ENCODE measurements at regions not wholly inside any gene's neighbourhood (a gene's known extent, or its start where the extent isn't known, plus 50 kb on each side); places are given as distances from the start of the nearest gene placed in this dataset.
A peak's percentile ranks its signal among the peaks of the same experiment; 100 is the strongest.

- Histone ChIP-seq H3K36me3 (ENCODE audit: control insufficient read depth, insufficient read depth, low read length) (no peaks in the 10 kb centered on the region), H3K4me1 (ENCODE audit: control insufficient read depth, insufficient read depth, low read length) (peaks cover 8% of the 10 kb centered on the region), H3K9me3 (ENCODE audit: control insufficient read depth, low read depth, low read length) (peaks cover 3% of the 10 kb centered on the region), H3K27ac (ENCODE audit: low read length) (peak overlapping the region; percentile 82), H3K4me3 (ENCODE audit: low read length) (no peak overlapping the region), H3K27me3 (ENCODE audit: control insufficient read depth, insufficient read depth, low read length) (no peaks in the 10 kb centered on the region)
- 20% methylated on average over 1 of the region's 1 CpG for WGBS (ENCODE audit: insufficient coverage, low lambda C conversion rate)
- DNase-seq, result peak; percentile 68 to 85
Measured at GRCh38 chr5:125169396-125169795, 423.0 kb upstream of the ZNF608 start.

GRCh38 chr5:125171641-125172040 is 425.2 kb upstream of the ZNF608 start:
- no peak overlapping the region for H3K27ac ChIP-seq (ENCODE audit: low read length)
- peaks cover 3% of the 10 kb centered on the region for H3K9me3 ChIP-seq (ENCODE audit: control insufficient read depth, low read depth, low read length)
- DNase-seq, result no peak
- H3K36me3 ChIP-seq (ENCODE audit: control insufficient read depth, insufficient read depth, low read length), result no peaks in the 10 kb centered on the region
- peaks cover 8% of the 10 kb centered on the region for H3K4me1 ChIP-seq (ENCODE audit: control insufficient read depth, insufficient read depth, low read length)
- H3K4me3 ChIP-seq (ENCODE audit: low read length), result no peak overlapping the region
- WGBS (ENCODE audit: insufficient coverage, low lambda C conversion rate), result 60% methylated on average over 1 of the region's 1 CpG
- H3K27me3 ChIP-seq (ENCODE audit: control insufficient read depth, insufficient read depth, low read length), result no peaks in the 10 kb centered on the region

DNA sequence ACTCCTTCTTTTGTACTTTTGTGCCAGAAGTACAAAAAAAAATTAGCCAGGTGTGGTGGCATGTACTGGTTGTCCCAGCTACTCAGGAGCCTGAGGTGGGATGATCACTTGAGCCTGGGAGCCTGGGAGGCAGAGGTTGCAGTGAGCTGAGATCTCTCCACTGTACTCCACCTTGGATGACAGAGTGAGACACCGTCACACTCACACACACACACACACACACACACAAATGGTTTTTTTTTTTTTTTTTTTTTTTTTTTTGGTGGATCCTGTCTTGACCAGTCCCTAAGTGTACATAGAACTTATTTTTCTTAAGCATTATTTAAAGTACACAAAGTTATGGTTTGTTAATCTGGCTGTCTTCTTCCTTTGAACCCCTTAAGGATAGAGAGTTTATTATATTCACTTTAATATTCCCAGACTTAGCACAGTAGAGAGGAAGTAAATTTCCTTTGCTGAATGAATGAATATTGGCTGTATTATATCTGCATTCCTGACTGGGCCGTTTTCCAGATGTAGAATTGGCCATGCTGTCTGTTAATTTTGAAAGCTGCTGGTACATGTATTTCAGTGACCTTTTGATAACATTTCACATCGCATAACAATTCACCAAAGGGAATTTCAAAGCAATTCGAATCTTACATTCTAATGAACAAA is 429.0 kb upstream of the ZNF608 start:
- no peaks in the 10 kb centered on the region for H3K36me3 ChIP-seq (ENCODE audit: control insufficient read depth, insufficient read depth, low read length)
- peak in 1 of 2 donors; percentile 15 for DNase-seq
- no peak overlapping the region for H3K4me3 ChIP-seq (ENCODE audit: low read length)
- no peak overlapping the region for H3K27ac ChIP-seq (ENCODE audit: low read length)
- H3K4me1 ChIP-seq (ENCODE audit: control insufficient read depth, insufficient read depth, low read length), result no peaks in the 10 kb centered on the region
- H3K9me3 ChIP-seq (ENCODE audit: control insufficient read depth, low read depth, low read length), result no peaks in the 10 kb centered on the region
- WGBS (ENCODE audit: insufficient coverage, low lambda C conversion rate), result 80% methylated on average over 1 of the region's 4 CpGs
- H3K27me3 ChIP-seq (ENCODE audit: control insufficient read depth, insufficient read depth, low read length), result no peaks in the 10 kb centered on the region

DNA sequence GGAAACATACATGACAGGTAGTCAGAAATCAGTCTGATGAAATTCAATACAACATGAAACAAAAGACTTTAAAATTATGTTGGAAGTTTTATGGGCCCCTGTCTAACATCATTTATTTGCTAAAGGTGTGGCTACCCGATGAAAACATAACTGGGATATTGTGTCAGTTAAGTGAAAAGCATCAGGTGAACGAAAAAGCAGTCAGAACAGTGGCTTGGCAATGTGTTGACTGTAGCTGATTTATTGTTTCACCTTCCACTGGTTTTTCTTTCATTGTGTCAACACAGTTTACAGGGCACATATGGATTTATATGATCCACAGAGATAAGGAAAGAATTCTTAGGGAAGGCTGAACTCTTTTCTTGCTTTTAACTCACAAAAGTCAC is 429.6 kb upstream of the ZNF608 start:
- WGBS (ENCODE audit: insufficient coverage, low lambda C conversion rate), result 40% methylated on average over 1 of the region's 2 CpGs
- H3K9me3 ChIP-seq (ENCODE audit: control insufficient read depth, low read depth, low read length), result no peaks in the 10 kb centered on the region
- H3K27ac ChIP-seq (ENCODE audit: low read length), result no peak overlapping the region
- no peak overlapping the region for H3K4me3 ChIP-seq (ENCODE audit: low read length)
- no peaks in the 10 kb centered on the region for H3K4me1 ChIP-seq (ENCODE audit: control insufficient read depth, insufficient read depth, low read length)
- H3K27me3 ChIP-seq (ENCODE audit: control insufficient read depth, insufficient read depth, low read length), result no peaks in the 10 kb centered on the region
- H3K36me3 ChIP-seq (ENCODE audit: control insufficient read depth, insufficient read depth, low read length), result no peaks in the 10 kb centered on the region
- peak in 1 of 2 donors; percentile 48 for DNase-seq

GRCh38 chr5:125177340-125177739 is 430.9 kb upstream of the ZNF608 start:
- no peak overlapping the region for H3K27ac ChIP-seq (ENCODE audit: low read length)
- no peaks in the 10 kb centered on the region for H3K27me3 ChIP-seq (ENCODE audit: control insufficient read depth, insufficient read depth, low read length)
- H3K4me3 ChIP-seq (ENCODE audit: low read length), result no peak overlapping the region
- H3K4me1 ChIP-seq (ENCODE audit: control insufficient read depth, insufficient read depth, low read length), result no peaks in the 10 kb centered on the region
- no peaks in the 10 kb centered on the region for H3K36me3 ChIP-seq (ENCODE audit: control insufficient read depth, insufficient read depth, low read length)
- DNase-seq, result no peak
- H3K9me3 ChIP-seq (ENCODE audit: control insufficient read depth, low read depth, low read length), result no peaks in the 10 kb centered on the region
- 100% methylated on average over 2 of the region's 4 CpGs for WGBS (ENCODE audit: insufficient coverage, low lambda C conversion rate)

DNA sequence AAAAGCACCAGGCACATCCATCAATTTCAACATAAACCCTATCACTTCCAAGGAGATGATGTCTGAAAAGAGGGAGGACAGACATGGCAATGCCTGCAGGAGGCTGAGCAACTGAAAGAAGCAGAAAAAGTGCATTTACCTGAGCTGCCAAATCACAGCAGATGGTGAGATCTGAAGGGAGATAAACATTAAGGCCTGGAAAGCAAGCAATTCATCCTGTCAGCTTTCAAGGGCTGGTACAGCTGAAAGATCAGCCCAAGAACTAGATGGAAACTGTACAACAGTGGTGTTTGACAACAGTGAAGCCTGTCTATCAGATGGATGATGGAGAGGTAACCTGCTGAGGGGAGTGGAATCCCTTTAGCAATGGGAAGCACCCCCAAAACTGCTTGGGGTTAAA is 433.2 kb upstream of the ZNF608 start:
- Histone ChIP-seq H3K36me3 (ENCODE audit: control insufficient read depth, insufficient read depth, low read length) (no peaks in the 10 kb centered on the region), H3K4me1 (ENCODE audit: control insufficient read depth, insufficient read depth, low read length) (no peaks in the 10 kb centered on the region), H3K4me3 (ENCODE audit: low read length) (no peak overlapping the region), H3K27me3 (ENCODE audit: control insufficient read depth, insufficient read depth, low read length) (no peaks in the 10 kb centered on the region), H3K9me3 (ENCODE audit: control insufficient read depth, low read depth, low read length) (no peaks in the 10 kb centered on the region), H3K27ac (ENCODE audit: low read length) (no peak overlapping the region)
- no peak for DNase-seq

DNA sequence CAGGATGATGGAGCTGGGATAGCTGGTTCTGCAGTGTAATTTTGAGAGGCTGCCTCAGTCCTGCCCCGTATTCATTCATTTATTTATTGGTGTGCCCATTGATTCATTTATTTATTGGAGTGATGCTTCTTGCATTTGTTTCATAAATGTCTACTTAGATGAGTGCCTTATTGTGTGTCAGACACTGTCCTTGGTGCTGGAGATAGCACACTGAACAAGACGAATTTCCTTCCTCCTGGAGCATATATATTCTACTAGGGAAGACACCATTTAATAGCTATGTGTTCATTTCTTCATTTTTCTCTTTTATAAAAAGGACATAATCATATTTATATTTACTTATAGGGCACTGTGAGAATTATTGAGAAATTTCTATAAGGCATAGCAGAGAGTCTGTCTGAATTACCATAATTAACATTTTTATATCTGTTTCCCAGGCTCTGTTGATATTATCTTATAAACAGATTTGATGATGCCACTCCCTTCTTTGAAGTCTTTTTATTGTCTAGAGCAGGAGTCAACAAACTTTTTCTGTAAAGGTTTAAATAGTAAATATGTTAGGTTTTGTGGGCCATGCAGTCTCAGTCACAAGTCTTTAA is 433.9 kb upstream of the ZNF608 start:
- Histone ChIP-seq H3K36me3 (ENCODE audit: control insufficient read depth, insufficient read depth, low read length) (no peaks in the 10 kb centered on the region), H3K27ac (ENCODE audit: low read length) (no peak overlapping the region)

GRCh38 chr5:125181159-125181558 is 434.7 kb upstream of the ZNF608 start:
- WGBS (ENCODE audit: insufficient coverage, low lambda C conversion rate), result 73% methylated on average over 1 of the region's 1 CpG
- H3K9me3 ChIP-seq (ENCODE audit: control insufficient read depth, low read depth, low read length), result peaks cover 3% of the 10 kb centered on the region
- no peaks in the 10 kb centered on the region for H3K36me3 ChIP-seq (ENCODE audit: control insufficient read depth, insufficient read depth, low read length)
- no peak for DNase-seq
- no peaks in the 10 kb centered on the region for H3K27me3 ChIP-seq (ENCODE audit: control insufficient read depth, insufficient read depth, low read length)
- H3K27ac ChIP-seq (ENCODE audit: low read length), result no peak overlapping the region
- no peaks in the 10 kb centered on the region for H3K4me1 ChIP-seq (ENCODE audit: control insufficient read depth, insufficient read depth, low read length)
- H3K4me3 ChIP-seq (ENCODE audit: low read length), result no peak overlapping the region

More for the DNA sequence above, 433.9 kb upstream of the ZNF608 start:
- DNase-seq, result no peak
- H3K4me1 ChIP-seq (ENCODE audit: control insufficient read depth, insufficient read depth, low read length), result no peaks in the 10 kb centered on the region
- H3K9me3 ChIP-seq (ENCODE audit: control insufficient read depth, low read depth, low read length), result no peaks in the 10 kb centered on the region
- no CpG with 5 or more reads among the region's 2 CpGs for WGBS (ENCODE audit: insufficient coverage, low lambda C conversion rate)
- H3K4me3 ChIP-seq (ENCODE audit: low read length), result no peak overlapping the region
- H3K27me3 ChIP-seq (ENCODE audit: control insufficient read depth, insufficient read depth, low read length), result no peaks in the 10 kb centered on the region

GRCh38 chr5:125181955-125182354 is 435.5 kb upstream of the ZNF608 start:
- Histone ChIP-seq H3K4me1 (ENCODE audit: control insufficient read depth, insufficient read depth, low read length) (no peaks in the 10 kb centered on the region), H3K4me3 (ENCODE audit: low read length) (no peak overlapping the region), H3K27me3 (ENCODE audit: control insufficient read depth, insufficient read depth, low read length) (no peaks in the 10 kb centered on the region), H3K9me3 (ENCODE audit: control insufficient read depth, low read depth, low read length) (peaks cover 3% of the 10 kb centered on the region), H3K36me3 (ENCODE audit: control insufficient read depth, insufficient read depth, low read length) (no peaks in the 10 kb centered on the region), H3K27ac (ENCODE audit: low read length) (no peak overlapping the region)
- WGBS (ENCODE audit: insufficient coverage, low lambda C conversion rate), result no CpG with 5 or more reads among the region's 1 CpG
- no peak for DNase-seq

DNA sequence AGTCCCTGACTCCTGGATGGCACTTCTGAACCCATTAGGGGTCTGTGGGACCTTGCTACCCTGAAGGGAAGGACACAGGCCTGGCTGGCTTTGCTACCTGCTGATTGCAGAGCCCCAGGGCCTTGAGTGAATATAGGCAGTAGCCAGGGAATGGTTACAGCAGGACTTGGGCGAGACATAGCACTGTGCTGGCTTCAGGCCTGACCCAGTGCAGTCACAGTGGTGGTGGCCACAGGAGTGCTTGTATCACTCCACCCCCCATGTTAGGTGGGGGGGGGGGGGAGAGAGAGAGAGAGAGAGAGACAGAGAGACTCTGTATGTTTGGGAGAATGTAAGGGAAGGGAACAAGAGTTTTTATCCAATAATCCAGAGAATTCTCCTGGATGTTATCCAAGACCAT is 439.3 kb upstream of the ZNF608 start:
- Histone ChIP-seq H3K9me3 (ENCODE audit: control insufficient read depth, low read depth, low read length) (peaks cover 3% of the 10 kb centered on the region), H3K27ac (ENCODE audit: low read length) (no peak overlapping the region), H3K27me3 (ENCODE audit: control insufficient read depth, insufficient read depth, low read length) (no peaks in the 10 kb centered on the region), H3K4me1 (ENCODE audit: control insufficient read depth, insufficient read depth, low read length) (no peaks in the 10 kb centered on the region), H3K4me3 (ENCODE audit: low read length) (no peak overlapping the region), H3K36me3 (ENCODE audit: control insufficient read depth, insufficient read depth, low read length) (no peaks in the 10 kb centered on the region)
- no CpG with 5 or more reads among the region's 1 CpG for WGBS (ENCODE audit: insufficient coverage, low lambda C conversion rate)
- DNase-seq, result no peak

- H3K4me3 ChIP-seq (ENCODE audit: low read length), result no peak overlapping the region
- no peaks in the 10 kb centered on the region for H3K36me3 ChIP-seq (ENCODE audit: control insufficient read depth, insufficient read depth, low read length)
- 80% methylated on average over 3 of the region's 4 CpGs for WGBS (ENCODE audit: insufficient coverage, low lambda C conversion rate)
- peaks cover 3% of the 10 kb centered on the region for H3K9me3 ChIP-seq (ENCODE audit: control insufficient read depth, low read depth, low read length)
- no peaks in the 10 kb centered on the region for H3K4me1 ChIP-seq (ENCODE audit: control insufficient read depth, insufficient read depth, low read length)
- no peaks in the 10 kb centered on the region for H3K27me3 ChIP-seq (ENCODE audit: control insufficient read depth, insufficient read depth, low read length)
- no peak overlapping the region for H3K27ac ChIP-seq (ENCODE audit: low read length)
- DNase-seq, result no peak
Measured at GRCh38 chr5:125186911-125187375, 440.5 kb upstream of the ZNF608 start.
